K562 (cell line): ENCODE measurements at regions not wholly inside any gene's neighbourhood (a gene's known extent, or its start where the extent isn't known, plus 50 kb on each side); places are given as distances from the start of the nearest gene placed in this dataset.

Experiments
- ATAC-seq: fragments of 200-7000 bp; cut with Tn5 transposase; 3 replicates; pipeline ENCODE4 v1.9.1; 2020; ENCODE audit warnings: moderate library complexity
- BruUV-seq: library from RNA; stranded (reverse); fragments of 400-500 nt; replicated peaks from 2 replicates; lab custom pipeline; 2021; lab: Mats Ljungman, UMichigan
- CTCF ChIA-PET: fragments of 300-600 bp; formaldehyde crosslinking; extraction: SDS; loops from one replicate; lab custom pipeline; 2021; ENCODE audit warnings: low intra/inter-chr PET ratio; lab: Yijun Ruan, JAX
- POLR2A ChIA-PET: fragments of 300-600, 350-650 bp; sonication (Branson Sonifier 250); formaldehyde crosslinking; extraction: SDS; loops from one replicate; lab custom pipeline; 2021; ENCODE audit warnings: antibody characterized with exemption, inconsistent platforms; lab: Yijun Ruan, JAX
- DNase-seq, 4 experiments: peaks; one replicate each; pipeline versions ENCODE4 v3.0.0 to v3.0.0-alpha.2; 2011 to 2018; ENCODE audit warnings: low spot score in 3 of 4, mixed read lengths in 3 of 4; ENCODE audit errors: extremely low read depth in 1 of 4
- FAIRE-seq: peaks from 2 replicates; lab custom pipeline; 2011; peaks lifted over from hg19 to GRCh38; lab: Jason Lieb, UNC
- H2AFZ ChIP-seq: 2 replicates; pipeline ENCODE4 v1.6.0; 2011; ENCODE audit warnings: low read depth, low read length, control low read depth, inconsistent platforms
- H3K27ac ChIP-seq: fragments of 200-600 bp; 3 replicates; pipeline ENCODE4 v1.8.0; 2011; ENCODE audit warnings: low read depth, mild to moderate bottlenecking, control low read depth, inconsistent platforms, low read length, moderate library complexity, mixed read lengths; ENCODE audit errors: extremely low read depth
- H3K27me3 ChIP-seq, 2 experiments: fragments of 300-600 bp in 1 of 2; 2 replicates in 1 of 2; 3 replicates in 1 of 2; pipeline versions ENCODE4 v1.6.0 to v1.8.0; 2011; ENCODE audit warnings: inconsistent platforms in 2 of 2, low read length in 2 of 2, mild to moderate bottlenecking in 1 of 2, mixed read lengths in 1 of 2, moderate library complexity in 1 of 2; ENCODE audit not compliant: control insufficient read depth in 2 of 2, insufficient read depth in 2 of 2
- H3K36me3 ChIP-seq: fragments of 300-600 bp; 3 replicates; pipeline ENCODE4 v1.8.0; 2011; ENCODE audit warnings: mild to moderate bottlenecking, low read length, inconsistent platforms; ENCODE audit not compliant: control insufficient read depth, insufficient read depth
- H3K4me1 ChIP-seq, 2 experiments: fragments of 200-600 bp in 1 of 2; replicated peaks in 1 of 2; 2 replicates in 1 of 2; 3 replicates in 1 of 2; pipeline versions ENCODE4 v1.5.1 to v1.8.0; 2011; ENCODE audit warnings: inconsistent platforms in 2 of 2, low read length in 2 of 2, mild to moderate bottlenecking in 1 of 2, mixed read lengths in 1 of 2, moderate library complexity in 1 of 2; ENCODE audit not compliant: control insufficient read depth in 2 of 2, insufficient read depth in 2 of 2
- H3K4me2 ChIP-seq: 2 replicates; pipeline ENCODE4 v1.6.1; 2011; ENCODE audit warnings: low read length, control low read depth, inconsistent platforms, mixed read lengths; ENCODE audit not compliant: insufficient read depth
- H3K4me3 ChIP-seq: fragments of 200-600 bp; sonication (generic), shearing (Covaris generic); 2 replicates; pipeline ENCODE4 v1.5.1; 2016; ENCODE audit warnings: control low read depth, inconsistent platforms
- H3K79me2 ChIP-seq: fragments of 200-600 bp; 3 replicates; pipeline ENCODE4 v1.8.0; 2011; ENCODE audit warnings: low read length, inconsistent platforms; ENCODE audit not compliant: control insufficient read depth, insufficient read depth
- H3K9ac ChIP-seq, 2 experiments: 2 replicates each; pipeline versions ENCODE4 v1.6.0 to v1.6.1; 2011; ENCODE audit warnings: low read depth in 2 of 2, low read length in 2 of 2, control low read depth in 1 of 2, inconsistent platforms in 1 of 2, mild to moderate bottlenecking in 1 of 2, mixed read lengths in 1 of 2; ENCODE audit not compliant: insufficient read depth in 1 of 2
- H3K9me1 ChIP-seq: one replicate; pipeline ENCODE4 v1.6.0; 2011; ENCODE audit warnings: inconsistent platforms, mild to moderate bottlenecking, low read length, moderate library complexity; ENCODE audit not compliant: control insufficient read depth, insufficient read depth
- H3K9me3 ChIP-seq: replicated peaks from 2 replicates; pipeline ENCODE4 v1.5.1; 2011; ENCODE audit warnings: low read depth, low read length, inconsistent platforms; ENCODE audit not compliant: control insufficient read depth, insufficient read depth
- H4K20me1 ChIP-seq: replicated peaks from 2 replicates; pipeline ENCODE4 v1.6.1; 2011; ENCODE audit warnings: low read length, inconsistent platforms, mixed read lengths; ENCODE audit not compliant: control insufficient read depth, insufficient read depth
- RB1 ChIP-seq: fragments of 450-650 bp; IDR thresholded peaks from 2 replicates; pipeline ENCODE4 v1.6.1; 2017; ENCODE audit warnings: low read depth, mild to moderate bottlenecking
- RBM25 ChIP-seq: fragments of 200-400 bp; formaldehyde crosslinking; IDR thresholded peaks from 2 replicates; pipeline ENCODE4 v1.6.1; 2018; ENCODE audit warnings: low read length, low read depth, moderate library complexity; ENCODE audit not compliant: severe bottlenecking
- SNIP1 ChIP-seq: fragments of 450-650 bp; IDR thresholded peaks from 2 replicates; pipeline ENCODE4 v1.7.1; 2017; ENCODE audit warnings: low read depth, mild to moderate bottlenecking
- TEAD1 ChIP-seq, 2 experiments: fragments of 450-650 bp in 1 of 2; sonication (generic) in 1 of 2; formaldehyde crosslinking; IDR thresholded peaks; 2 replicates each; pipeline versions ENCODE4 v1.4.0 to v1.8.0; 2020 to 2022; ENCODE audit warnings: mild to moderate bottlenecking in 2 of 2, missing genetic modification reagents in 1 of 2
- YY1 ChIP-seq, 3 experiments: IDR thresholded peaks; 2 replicates each; pipeline ENCODE4 v1.6.1; 2011; ENCODE audit warnings: low read length in 2 of 3, mild to moderate bottlenecking in 2 of 3, moderate library complexity in 2 of 3, borderline replicate concordance in 1 of 3, control low read depth in 1 of 3, low read depth in 1 of 3; ENCODE audit not compliant: insufficient read depth in 3 of 3, insufficient replicate concordance in 2 of 3, control insufficient read depth in 1 of 3, insufficient read length in 1 of 3; ENCODE audit errors: extremely low read depth in 1 of 3
- ZNF512 ChIP-seq: IDR thresholded peaks from 2 replicates; pipeline ENCODE4 v1.6.1; 2016; ENCODE audit warnings: missing genetic modification characterization, missing compliant biosample characterization
- whole genome bisulfite sequencing: fragments of 100-300 bp; shearing (Covaris generic); methylation state at CpG from one replicate; pipeline ENCODE4 v1.1.6; 2016; ENCODE audit warnings: low coverage, mixed read lengths; ENCODE audit not compliant: insufficient coverage; ENCODE audit errors: missing lambda C conversion rate; 5-methylcytosine and 5-hydroxymethylcytosine counted together
- in situ Hi-C: fragments of 300-500 bp; cut with MboI; formaldehyde crosslinking; loops from 4 replicates; pipeline ENCODE4 v1.15.0; 2018; ENCODE audit warnings: inconsistent platforms, mixed read lengths
- intact Hi-C: fragments of 100-400 bp; cut with micrococcal nuclease; formaldehyde crosslinking; loops from 2 replicates; pipeline ENCODE4 v1.14.2; 2022

- 0% methylated on average over 1 of the region's 1 CpG for WGBS
- ATAC-seq (no peak), FAIRE-seq (no peak), DNase-seq (no peak)
- no TSS peak for BruUV-seq
- no peaks in the 10 kb centered on the region for H3K9me3 ChIP-seq
- H3K27ac ChIP-seq = no peak overlapping the region
- TF ChIP-seq ZNF512 (tag) (no peak), RB1 (no peak), RBM25 (no peak), YY1 (IDR thresholded peaks at IDR 0.05; ENCODE audit: borderline replicate concordance in 1 of 3, control insufficient read depth in 1 of 3, extremely low read depth in 1 of 3, insufficient read depth in 3 of 3, insufficient read length in 1 of 3, insufficient replicate concordance in 2 of 3, low read depth in 1 of 3, low read length in 2 of 3) (no peak), SNIP1 (no peak), TEAD1 (CRISPR knock-in tag; IDR thresholded peaks at IDR 0.05) (no peak)
- H4K20me1 ChIP-seq = no peaks in the 10 kb centered on the region
- ChIA-PET POLR2A (interaction anchor here (0.7 kb wide), 1 partner anchor 913 kb away, joined by 4 read pairs; no protein-coding TSS in a partner anchor), CTCF (no interaction called here)
- H3K4me3 ChIP-seq = no peak overlapping the region
- H3K4me2 ChIP-seq = no peak overlapping the region
- no peaks in the 10 kb centered on the region for H3K27me3 ChIP-seq
- no peak overlapping the region for H2AFZ ChIP-seq
- H3K79me2 ChIP-seq = no peaks in the 10 kb centered on the region
- in situ Hi-C loops = no loop called here
- H3K36me3 ChIP-seq = no peaks in the 10 kb centered on the region
- no peaks in the 10 kb centered on the region for H3K9me1 ChIP-seq
- intact Hi-C loops = no loop called here
- H3K9ac ChIP-seq = no peak overlapping the region
- H3K4me1 ChIP-seq = no peaks in the 10 kb centered on the region
Measured at GRCh38 chr7:56188823-56189346, 72.7 kb upstream of the NUPR2 start.
